ENCODE measurements at regions not wholly inside any gene's neighbourhood (a gene's known extent, or its start where the extent isn't known, plus 50 kb on each side); places are given as distances from the start of the nearest gene placed in this dataset.
"Not testable (repeated sequence)": the region's sequence is repeated elsewhere in the genome, so short reads cannot be mapped to it uniquely, and the experiment has no call there.

GRCh38 chr3:144774897-144775296, 803.3 kb downstream of the DIPK2A start:
- no peak for DNase-seq
- no peaks in the 10 kb centered on the region for H3K27me3 ChIP-seq (ENCODE audit: control insufficient read depth, insufficient read depth, low read length)
- H3K4me3 ChIP-seq (ENCODE audit: low read length), result no peak overlapping the region
- 76% methylated on average over 2 of the region's 5 CpGs for WGBS (ENCODE audit: insufficient coverage)
- peaks cover 2% of the 10 kb centered on the region for H3K4me1 ChIP-seq (ENCODE audit: control insufficient read depth, insufficient read depth, low read length)
- no peaks in the 10 kb centered on the region for H3K9me3 ChIP-seq (replicated peaks; ENCODE audit: control insufficient read depth, low read depth, low read length)
- no peaks in the 10 kb centered on the region for H3K36me3 ChIP-seq (ENCODE audit: control insufficient read depth, insufficient read depth, low read length)
- no peak overlapping the region for H3K27ac ChIP-seq (ENCODE audit: low read length)

DNA sequence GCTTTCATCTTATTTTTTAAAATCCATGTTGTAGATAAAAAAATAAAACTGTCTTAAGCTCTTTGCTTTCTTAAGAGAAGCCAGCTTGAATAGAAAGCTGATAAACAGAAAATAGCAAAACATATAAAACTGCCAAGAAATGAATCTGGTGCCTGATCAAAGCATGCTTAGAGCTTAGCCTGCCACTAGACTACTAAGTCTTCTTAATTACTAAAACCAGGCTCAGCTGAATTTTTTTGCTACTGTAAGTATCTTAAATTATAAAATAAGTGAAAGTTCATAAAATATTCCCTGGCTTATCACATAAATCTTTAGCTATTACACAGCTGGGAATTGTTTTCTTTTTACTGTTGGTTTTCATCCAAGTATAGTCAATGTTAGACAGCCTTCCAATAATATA, 803.9 kb downstream of the DIPK2A start:
- H3K4me1 ChIP-seq (ENCODE audit: control insufficient read depth, insufficient read depth, low read length), result peaks cover 2% of the 10 kb centered on the region
- H3K9me3 ChIP-seq (replicated peaks; ENCODE audit: control insufficient read depth, low read depth, low read length), result no peaks in the 10 kb centered on the region
- H3K4me3 ChIP-seq (ENCODE audit: low read length), result no peak overlapping the region
- H3K27me3 ChIP-seq (ENCODE audit: control insufficient read depth, insufficient read depth, low read length), result no peaks in the 10 kb centered on the region
- peak; percentile 8 for DNase-seq
- no peaks in the 10 kb centered on the region for H3K36me3 ChIP-seq (ENCODE audit: control insufficient read depth, insufficient read depth, low read length)
- no peak overlapping the region for H3K27ac ChIP-seq (ENCODE audit: low read length)

- H3K27me3 ChIP-seq (ENCODE audit: control insufficient read depth, insufficient read depth, low read length), result no peaks in the 10 kb centered on the region
- H3K27ac ChIP-seq (ENCODE audit: low read length), result no peak overlapping the region
- no peak overlapping the region for H3K4me3 ChIP-seq (ENCODE audit: low read length)
- WGBS (ENCODE audit: insufficient coverage), result no CpG with 5 or more reads among the region's 2 CpGs
- H3K9me3 ChIP-seq (replicated peaks; ENCODE audit: control insufficient read depth, low read depth, low read length), result no peaks in the 10 kb centered on the region
- no peaks in the 10 kb centered on the region for H3K36me3 ChIP-seq (ENCODE audit: control insufficient read depth, insufficient read depth, low read length)
- peak; percentile 38 for DNase-seq
- no peaks in the 10 kb centered on the region for H3K4me1 ChIP-seq (ENCODE audit: control insufficient read depth, insufficient read depth, low read length)
These were observed 806.3 kb downstream of the DIPK2A start for GRCh38 chr3:144777906-144778305.

- DNase-seq, result no peak
- Histone ChIP-seq H3K27ac (ENCODE audit: low read length) (no peak overlapping the region), H3K27me3 (ENCODE audit: control insufficient read depth, insufficient read depth, low read length) (no peaks in the 10 kb centered on the region), H3K4me1 (ENCODE audit: control insufficient read depth, insufficient read depth, low read length) (no peaks in the 10 kb centered on the region), H3K4me3 (ENCODE audit: low read length) (no peak overlapping the region), H3K9me3 (replicated peaks; ENCODE audit: control insufficient read depth, low read depth, low read length) (peaks cover 3% of the 10 kb centered on the region), H3K36me3 (ENCODE audit: control insufficient read depth, insufficient read depth, low read length) (no peaks in the 10 kb centered on the region)
- WGBS (ENCODE audit: insufficient coverage), result 91% methylated on average over 10 of the region's 10 CpGs
These were observed 819.4 kb downstream of the DIPK2A start for GRCh38 chr3:144791034-144791433.

- H3K36me3 ChIP-seq (ENCODE audit: control insufficient read depth, insufficient read depth, low read length), result no peaks in the 10 kb centered on the region
- H3K9me3 ChIP-seq (replicated peaks; ENCODE audit: control insufficient read depth, low read depth, low read length), result no peaks in the 10 kb centered on the region
- no peaks in the 10 kb centered on the region for H3K27me3 ChIP-seq (ENCODE audit: control insufficient read depth, insufficient read depth, low read length)
- H3K27ac ChIP-seq (ENCODE audit: low read length), result no peak overlapping the region
- no peak for DNase-seq
- no peak overlapping the region for H3K4me3 ChIP-seq (ENCODE audit: low read length)
- 100% methylated on average over 1 of the region's 1 CpG for WGBS (ENCODE audit: insufficient coverage)
- H3K4me1 ChIP-seq (ENCODE audit: control insufficient read depth, insufficient read depth, low read length), result no peaks in the 10 kb centered on the region
These were observed 830.3 kb downstream of the DIPK2A start for GRCh38 chr3:144801890-144802289.

GRCh38 chr3:144809380-144809779, 837.8 kb downstream of the DIPK2A start:
- WGBS (ENCODE audit: insufficient coverage), result no CpG with 5 or more reads among the region's 1 CpG
- Histone ChIP-seq H3K36me3 (ENCODE audit: control insufficient read depth, insufficient read depth, low read length) (no peaks in the 10 kb centered on the region), H3K4me1 (ENCODE audit: control insufficient read depth, insufficient read depth, low read length) (no peaks in the 10 kb centered on the region), H3K27ac (ENCODE audit: low read length) (no peak overlapping the region), H3K27me3 (ENCODE audit: control insufficient read depth, insufficient read depth, low read length) (no peaks in the 10 kb centered on the region), H3K4me3 (ENCODE audit: low read length) (no peak overlapping the region), H3K9me3 (replicated peaks; ENCODE audit: control insufficient read depth, low read depth, low read length) (no peaks in the 10 kb centered on the region)
- peak; percentile 11 for DNase-seq

DNA sequence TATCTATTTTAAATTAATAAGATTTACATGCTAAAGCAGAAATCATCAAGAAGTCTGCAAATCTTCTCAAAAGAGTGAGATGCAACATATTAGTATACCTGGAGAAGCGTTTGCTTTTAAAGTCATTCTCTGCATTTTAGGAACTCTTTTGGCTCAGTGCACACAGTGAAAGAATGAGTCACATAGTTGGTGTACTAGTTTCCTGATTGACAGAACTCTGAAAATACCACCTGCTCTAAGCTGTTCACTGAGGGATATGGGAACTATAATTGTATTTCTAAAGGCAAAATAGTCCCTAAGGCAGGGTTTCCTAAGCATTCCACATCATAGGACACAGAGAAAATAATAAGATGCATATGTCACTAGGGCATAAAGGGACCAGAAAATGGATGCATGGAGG, 838.5 kb downstream of the DIPK2A start:
- H3K36me3 ChIP-seq (ENCODE audit: control insufficient read depth, insufficient read depth, low read length), result no peaks in the 10 kb centered on the region
- no peaks in the 10 kb centered on the region for H3K4me1 ChIP-seq (ENCODE audit: control insufficient read depth, insufficient read depth, low read length)
- no peaks in the 10 kb centered on the region for H3K9me3 ChIP-seq (replicated peaks; ENCODE audit: control insufficient read depth, low read depth, low read length)
- no CpG with 5 or more reads among the region's 1 CpG for WGBS (ENCODE audit: insufficient coverage)
- H3K27me3 ChIP-seq (ENCODE audit: control insufficient read depth, insufficient read depth, low read length), result no peaks in the 10 kb centered on the region
- H3K27ac ChIP-seq (ENCODE audit: low read length), result no peak overlapping the region
- peak; percentile 5 for DNase-seq
- H3K4me3 ChIP-seq (ENCODE audit: low read length), result no peak overlapping the region

DNA sequence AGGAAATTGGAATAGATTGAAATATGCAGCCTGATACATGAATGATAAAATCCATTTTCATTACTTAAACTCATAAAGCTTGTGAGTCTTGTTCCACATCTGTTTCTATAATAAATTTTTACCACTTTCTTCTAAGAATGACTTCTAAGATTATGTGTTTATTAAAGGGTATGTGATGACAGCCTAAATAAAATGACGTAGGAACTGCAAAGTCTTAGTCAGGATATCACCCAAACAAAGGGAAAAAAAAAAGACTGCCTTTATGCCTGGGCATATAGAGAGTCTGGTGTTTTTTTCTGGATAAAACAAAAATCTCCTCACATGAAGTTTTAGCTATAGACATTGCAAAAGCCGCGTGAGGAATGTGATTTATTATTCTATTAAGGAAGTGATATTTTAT, 844.0 kb downstream of the DIPK2A start:
- DNase-seq, result no peak
- WGBS (ENCODE audit: insufficient coverage), result no CpG with 5 or more reads among the region's 3 CpGs
- Histone ChIP-seq H3K4me1 (ENCODE audit: control insufficient read depth, insufficient read depth, low read length) (no peaks in the 10 kb centered on the region), H3K4me3 (ENCODE audit: low read length) (no peak overlapping the region), H3K27ac (ENCODE audit: low read length) (no peak overlapping the region), H3K36me3 (ENCODE audit: control insufficient read depth, insufficient read depth, low read length) (no peaks in the 10 kb centered on the region), H3K27me3 (ENCODE audit: control insufficient read depth, insufficient read depth, low read length) (no peaks in the 10 kb centered on the region), H3K9me3 (replicated peaks; ENCODE audit: control insufficient read depth, low read depth, low read length) (no peaks in the 10 kb centered on the region)

- H3K27me3 ChIP-seq (ENCODE audit: control insufficient read depth, insufficient read depth, low read length), result no peaks in the 10 kb centered on the region
- H3K27ac ChIP-seq (ENCODE audit: low read length), result no peak overlapping the region
- H3K9me3 ChIP-seq (replicated peaks; ENCODE audit: control insufficient read depth, low read depth, low read length), result no peaks in the 10 kb centered on the region
- no peaks in the 10 kb centered on the region for H3K36me3 ChIP-seq (ENCODE audit: control insufficient read depth, insufficient read depth, low read length)
- H3K4me1 ChIP-seq (ENCODE audit: control insufficient read depth, insufficient read depth, low read length), result no peaks in the 10 kb centered on the region
- no peak for DNase-seq
- no CpG with 5 or more reads among the region's 2 CpGs for WGBS (ENCODE audit: insufficient coverage)
- H3K4me3 ChIP-seq (ENCODE audit: low read length), result no peak overlapping the region
These were observed 844.7 kb downstream of the DIPK2A start for GRCh38 chr3:144816323-144816722.

DNA sequence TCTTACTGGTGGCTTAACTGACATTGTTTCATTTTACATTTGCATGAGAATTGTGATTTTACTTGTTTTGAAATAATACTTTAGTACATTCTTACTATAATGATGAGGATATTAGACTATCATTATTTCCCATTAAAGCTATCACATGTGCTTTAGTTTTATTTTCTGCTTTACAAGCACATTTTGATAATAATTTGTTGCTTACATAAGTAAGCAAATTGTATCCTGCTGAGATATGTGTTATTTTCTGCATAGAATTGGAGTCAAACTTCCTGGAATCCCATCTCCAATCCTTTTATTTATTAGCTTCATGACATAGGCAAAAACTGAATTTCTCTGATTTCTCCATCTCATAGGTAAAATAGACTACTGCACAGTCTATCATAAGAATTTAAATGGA, 847.4 kb downstream of the DIPK2A start:
- Histone ChIP-seq H3K27me3 (ENCODE audit: control insufficient read depth, insufficient read depth, low read length) (no peaks in the 10 kb centered on the region), H3K4me1 (ENCODE audit: control insufficient read depth, insufficient read depth, low read length) (no peaks in the 10 kb centered on the region), H3K36me3 (ENCODE audit: control insufficient read depth, insufficient read depth, low read length) (no peaks in the 10 kb centered on the region), H3K9me3 (replicated peaks; ENCODE audit: control insufficient read depth, low read depth, low read length) (no peaks in the 10 kb centered on the region), H3K4me3 (ENCODE audit: low read length) (no peak overlapping the region), H3K27ac (ENCODE audit: low read length) (no peak overlapping the region)
- DNase-seq, result no peak

DNA sequence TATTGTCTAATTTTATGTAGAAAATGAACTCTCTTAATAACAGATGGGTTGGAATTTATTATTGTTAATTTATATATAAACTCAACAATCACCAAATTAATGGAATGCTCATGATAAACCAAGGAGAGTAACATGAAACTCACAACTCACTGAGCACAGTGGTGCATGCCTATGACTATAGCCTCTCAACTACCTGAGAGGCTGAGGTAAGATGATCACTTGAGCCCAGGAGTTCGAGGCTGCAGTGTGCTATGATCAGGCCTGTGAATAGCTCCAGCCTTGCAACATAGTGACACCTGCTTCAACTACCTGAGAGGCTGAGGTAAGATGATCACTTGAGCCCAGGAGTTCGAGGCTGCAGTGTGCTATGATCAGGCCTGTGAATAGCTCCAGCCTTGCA, 848.6 kb downstream of the DIPK2A start:
- not testable (repeated sequence) for H3K27me3 ChIP-seq (ENCODE audit: control insufficient read depth, insufficient read depth, low read length); H3K36me3 ChIP-seq (ENCODE audit: control insufficient read depth, insufficient read depth, low read length); H3K9me3 ChIP-seq (replicated peaks; ENCODE audit: control insufficient read depth, low read depth, low read length); DNase-seq; H3K27ac ChIP-seq (ENCODE audit: low read length); H3K4me1 ChIP-seq (ENCODE audit: control insufficient read depth, insufficient read depth, low read length); H3K4me3 ChIP-seq (ENCODE audit: low read length)
- WGBS (ENCODE audit: insufficient coverage), result no CpG with 5 or more reads among the region's 2 CpGs

Data from muscle of leg (tissue), 3 donors.